ENCODE measurements at regions not wholly inside any gene's neighbourhood (a gene's known extent, or its start where the extent isn't known, plus 50 kb on each side); places are given as distances from the start of the nearest gene placed in this dataset.

DNA sequence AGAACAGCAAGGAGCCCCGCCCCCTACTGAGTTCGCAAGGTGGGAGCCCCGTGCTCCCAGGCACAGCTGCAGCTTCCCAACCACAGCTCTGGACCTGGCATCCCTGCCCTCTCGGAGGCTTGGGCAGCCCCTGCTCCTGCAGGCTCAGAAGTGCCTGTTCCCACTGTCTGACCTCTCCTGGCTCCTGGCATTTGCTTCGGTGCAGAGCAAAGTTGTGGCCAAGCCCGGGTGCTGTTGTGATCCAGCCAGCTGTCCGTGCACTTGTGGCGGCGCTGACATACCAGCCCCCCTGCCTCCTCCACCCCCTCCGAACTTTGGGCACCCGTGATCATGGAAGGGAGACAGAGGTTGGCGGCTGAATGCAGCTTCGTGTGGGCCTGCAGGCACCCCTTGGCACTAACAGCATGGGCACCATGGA, 1386.8 kb downstream of the PCDH9 start:
- no peak overlapping the region for H3K4me2 ChIP-seq (ENCODE audit: insufficient read depth, low read length)
- no peaks in the 10 kb centered on the region for H4K20me1 ChIP-seq (ENCODE audit: insufficient read depth, low read length)
- H3K4me3 ChIP-seq (ENCODE audit: insufficient read depth, low read length): no peak overlapping the region
- no peaks in the 10 kb centered on the region for H3K36me3 ChIP-seq (ENCODE audit: insufficient read depth, low read length)
- H2AFZ ChIP-seq (ENCODE audit: low read length): no peak overlapping the region
- no peaks in the 10 kb centered on the region for H3K27me3 ChIP-seq (ENCODE audit: insufficient read depth, low read length)
- no peaks in the 10 kb centered on the region for H3K9me3 ChIP-seq (ENCODE audit: low read depth, low read length)
- no peaks in the 10 kb centered on the region for H3K4me1 ChIP-seq (ENCODE audit: insufficient read depth, low read length)
- no peak for DNase-seq (ENCODE audit: insufficient read length, low spot score, missing footprints)
- no peak overlapping the region for H3K27ac ChIP-seq (ENCODE audit: low read depth, low read length)
- no peaks in the 10 kb centered on the region for H3K79me2 ChIP-seq (ENCODE audit: insufficient read depth, low read length)
- TF ChIP-seq, protein P1, sequence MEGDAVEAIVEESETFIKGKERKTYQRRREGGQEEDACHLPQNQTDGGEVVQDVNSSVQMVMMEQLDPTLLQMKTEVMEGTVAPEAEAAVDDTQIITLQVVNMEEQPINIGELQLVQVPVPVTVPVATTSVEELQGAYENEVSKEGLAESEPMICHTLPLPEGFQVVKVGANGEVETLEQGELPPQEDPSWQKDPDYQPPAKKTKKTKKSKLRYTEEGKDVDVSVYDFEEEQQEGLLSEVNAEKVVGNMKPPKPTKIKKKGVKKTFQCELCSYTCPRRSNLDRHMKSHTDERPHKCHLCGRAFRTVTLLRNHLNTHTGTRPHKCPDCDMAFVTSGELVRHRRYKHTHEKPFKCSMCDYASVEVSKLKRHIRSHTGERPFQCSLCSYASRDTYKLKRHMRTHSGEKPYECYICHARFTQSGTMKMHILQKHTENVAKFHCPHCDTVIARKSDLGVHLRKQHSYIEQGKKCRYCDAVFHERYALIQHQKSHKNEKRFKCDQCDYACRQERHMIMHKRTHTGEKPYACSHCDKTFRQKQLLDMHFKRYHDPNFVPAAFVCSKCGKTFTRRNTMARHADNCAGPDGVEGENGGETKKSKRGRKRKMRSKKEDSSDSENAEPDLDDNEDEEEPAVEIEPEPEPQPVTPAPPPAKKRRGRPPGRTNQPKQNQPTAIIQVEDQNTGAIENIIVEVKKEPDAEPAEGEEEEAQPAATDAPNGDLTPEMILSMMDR (IDR thresholded peaks at IDR 0.05; ENCODE audit: extremely low read depth, low read depth, low read length): no peak

GRCh38 chr13:65841156-65841555, 1389.0 kb downstream of the PCDH9 start:
- Histone ChIP-seq H4K20me1 (ENCODE audit: insufficient read depth, low read length) (no peaks in the 10 kb centered on the region), H3K4me1 (ENCODE audit: insufficient read depth, low read length) (no peaks in the 10 kb centered on the region), H2AFZ (ENCODE audit: low read length) (no peak overlapping the region), H3K9me3 (ENCODE audit: low read depth, low read length) (no peaks in the 10 kb centered on the region), H3K4me2 (ENCODE audit: insufficient read depth, low read length) (no peak overlapping the region), H3K36me3 (ENCODE audit: insufficient read depth, low read length) (no peaks in the 10 kb centered on the region), H3K4me3 (ENCODE audit: insufficient read depth, low read length) (no peak overlapping the region), H3K79me2 (ENCODE audit: insufficient read depth, low read length) (no peaks in the 10 kb centered on the region), H3K27me3 (ENCODE audit: insufficient read depth, low read length) (no peaks in the 10 kb centered on the region), H3K27ac (ENCODE audit: low read depth, low read length) (no peak overlapping the region)
- TF ChIP-seq, protein P1 (IDR thresholded peaks at IDR 0.05; ENCODE audit: extremely low read depth, low read depth, low read length): no peak
- no peak for DNase-seq (ENCODE audit: insufficient read length, low spot score, missing footprints)

GRCh38 chr13:65836066-65836465, 1394.1 kb downstream of the PCDH9 start:
- H3K9me3 ChIP-seq (ENCODE audit: low read depth, low read length): no peaks in the 10 kb centered on the region
- H2AFZ ChIP-seq (ENCODE audit: low read length): no peak overlapping the region
- no peaks in the 10 kb centered on the region for H4K20me1 ChIP-seq (ENCODE audit: insufficient read depth, low read length)
- H3K36me3 ChIP-seq (ENCODE audit: insufficient read depth, low read length): no peaks in the 10 kb centered on the region
- H3K4me2 ChIP-seq (ENCODE audit: insufficient read depth, low read length): no peak overlapping the region
- no peak for DNase-seq (ENCODE audit: insufficient read length, low spot score, missing footprints)
- H3K79me2 ChIP-seq (ENCODE audit: insufficient read depth, low read length): no peaks in the 10 kb centered on the region
- TF ChIP-seq, protein P1 (IDR thresholded peaks at IDR 0.05; ENCODE audit: extremely low read depth, low read depth, low read length): no peak
- no peaks in the 10 kb centered on the region for H3K27me3 ChIP-seq (ENCODE audit: insufficient read depth, low read length)
- no peaks in the 10 kb centered on the region for H3K4me1 ChIP-seq (ENCODE audit: insufficient read depth, low read length)
- no peak overlapping the region for H3K27ac ChIP-seq (ENCODE audit: low read depth, low read length)
- no peak overlapping the region for H3K4me3 ChIP-seq (ENCODE audit: insufficient read depth, low read length)

DNA sequence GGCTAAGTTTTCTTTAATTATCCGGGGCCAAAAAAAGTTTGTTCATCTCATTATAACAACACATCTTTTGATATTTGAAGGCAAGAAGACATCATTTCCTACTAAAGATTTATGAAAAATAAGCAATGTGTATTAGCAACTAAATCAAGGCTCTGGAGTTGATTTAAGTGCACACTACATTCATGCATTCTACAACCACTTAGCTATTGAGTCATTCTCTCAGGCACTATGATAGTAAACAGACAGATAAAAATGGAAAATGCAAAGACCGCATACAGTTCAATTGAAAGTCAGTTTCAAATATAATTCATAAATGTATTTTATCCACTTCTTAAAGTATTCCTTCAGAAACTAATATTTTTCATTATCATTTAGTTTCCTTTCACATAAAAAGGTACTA, 1395.2 kb downstream of the PCDH9 start:
- Histone ChIP-seq H3K36me3 (ENCODE audit: insufficient read depth, low read length) (no peaks in the 10 kb centered on the region), H3K4me3 (ENCODE audit: insufficient read depth, low read length) (no peak overlapping the region), H3K4me1 (ENCODE audit: insufficient read depth, low read length) (no peaks in the 10 kb centered on the region), H3K79me2 (ENCODE audit: insufficient read depth, low read length) (no peaks in the 10 kb centered on the region), H3K9me3 (ENCODE audit: low read depth, low read length) (no peaks in the 10 kb centered on the region), H3K4me2 (ENCODE audit: insufficient read depth, low read length) (no peak overlapping the region), H3K27me3 (ENCODE audit: insufficient read depth, low read length) (no peaks in the 10 kb centered on the region), H3K27ac (ENCODE audit: low read depth, low read length) (no peak overlapping the region), H2AFZ (ENCODE audit: low read length) (no peak overlapping the region), H4K20me1 (ENCODE audit: insufficient read depth, low read length) (no peaks in the 10 kb centered on the region)
- TF ChIP-seq, protein P1 (IDR thresholded peaks at IDR 0.05; ENCODE audit: extremely low read depth, low read depth, low read length): no peak
- DNase-seq (ENCODE audit: insufficient read length, low spot score, missing footprints): no peak

Measured in osteoblast (primary cell).